CD4-positive, alpha-beta T cell (primary cell): ENCODE measurements at regions not wholly inside any gene's neighbourhood (a gene's known extent, or its start where the extent isn't known, plus 50 kb on each side); places are given as distances from the start of the nearest gene placed in this dataset.

Experiments used
- ATAC-seq: fragments of 200-7000 bp; cut with Tn5 transposase; one replicate; pipeline ENCODE4 v1.10.0; 2022; ENCODE audit warnings: mild to moderate bottlenecking; ENCODE audit not compliant: poor library complexity
- CTCF ChIA-PET: fragments of 350-600 bp; sonication (Branson Sonifier 250); formaldehyde crosslinking; loops from one replicate; lab custom pipeline; 2021; ENCODE audit warnings: antibody characterized with exemption, inconsistent platforms; lab: Charles Lee
- POLR2A ChIA-PET: fragments of 350-600 bp; sonication (Branson Sonifier 250); formaldehyde crosslinking; loops from one replicate; lab custom pipeline; 2021; ENCODE audit warnings: antibody characterized with exemption, inconsistent platforms; lab: Charles Lee
- DNase-seq, 14 experiments: peaks; one replicate each; pipeline ENCODE4 v3.0.0-alpha.2; 2013 to 2020; ENCODE audit warnings: mixed read lengths in 2 of 14
- H3K27ac ChIP-seq, 2 donors: one replicate each; pipeline versions ENCODE4 v1.5.1 to v1.7.0; 2013; ENCODE audit warnings: low read length in 2 of 2, low read depth in 1 of 2, mild to moderate bottlenecking in 1 of 2
- H3K27me3 ChIP-seq, 2 experiments: 1 replicate in 1 of 2; 2 replicates in 1 of 2; pipeline versions ENCODE4 v1.6.1 to v1.7.0; 2013; ENCODE audit warnings: low read length in 2 of 2, control low read depth in 1 of 2, mild to moderate bottlenecking in 1 of 2, moderate library complexity in 1 of 2; ENCODE audit not compliant: insufficient read depth in 2 of 2, control insufficient read depth in 1 of 2
- H3K36me3 ChIP-seq: one replicate; pipeline ENCODE4 v1.6.1; 2013; ENCODE audit warnings: low read length, control low read depth; ENCODE audit not compliant: insufficient read depth
- H3K4me1 ChIP-seq: one replicate; pipeline ENCODE4 v1.6.1; 2013; ENCODE audit warnings: low read length, control low read depth; ENCODE audit not compliant: insufficient read depth
- H3K4me3 ChIP-seq: one replicate; pipeline ENCODE4 v1.5.1; 2013; ENCODE audit warnings: mild to moderate bottlenecking, low read length, moderate library complexity
- H3K9me3 ChIP-seq, 2 experiments: 1 replicate in 1 of 2; 2 replicates in 1 of 2; pipeline versions ENCODE4 v1.6.1 to v1.7.0; 2013; ENCODE audit warnings: low read length in 2 of 2, mild to moderate bottlenecking in 2 of 2, control low read depth in 1 of 2, moderate library complexity in 1 of 2; ENCODE audit not compliant: control insufficient read depth in 1 of 2, insufficient read depth in 1 of 2
- H3K27ac Mint-ChIP-seq: one replicate; pipeline ENCODE4 v1.8.0; 2020; ENCODE audit warnings: mixed read lengths
- H3K27me3 Mint-ChIP-seq: one replicate; pipeline ENCODE4 v1.8.0; 2021; ENCODE audit warnings: mixed read lengths
- H3K36me3 Mint-ChIP-seq: one replicate; pipeline ENCODE4 v1.8.0; 2021; ENCODE audit warnings: low read depth, mixed read lengths
- H3K4me1 Mint-ChIP-seq: one replicate; pipeline ENCODE4 v1.8.0; 2021; ENCODE audit warnings: low read depth, mixed read lengths
- H3K4me3 Mint-ChIP-seq: one replicate; pipeline ENCODE4 v1.8.0; 2020; ENCODE audit warnings: mild to moderate bottlenecking, mixed read lengths
- H3K9me3 Mint-ChIP-seq: one replicate; pipeline ENCODE4 v1.8.0; 2020; ENCODE audit warnings: mixed read lengths
- CTCF ChIP-seq: fragments of 200-600 bp; IDR thresholded peaks from one replicate; pipeline ENCODE4 v1.8.0; 2022; ENCODE audit warnings: antibody characterized with exemption, mild to moderate bottlenecking
- intact Hi-C, 2 experiments: fragments of 100-400 bp; cut with DNase I in 1 of 2; cut with micrococcal nuclease in 1 of 2; formaldehyde crosslinking; loops; one replicate each; pipeline versions ENCODE4 v1.15.1 to v1.9.0; 2023 to 2025; cut with DNase I, micrococcal nuclease

GRCh38 chr5:143506836-143507552 is 103.5 kb upstream of the NR3C1 start:
- no peaks in the 10 kb centered on the region for H3K4me1 Mint-ChIP-seq
- ChIA-PET POLR2A (no interaction called here), CTCF (no interaction called here)
- DNase-seq (no peak), ATAC-seq (no peak)
- no peaks in the 10 kb centered on the region for H3K9me3 ChIP-seq
- H3K9me3 Mint-ChIP-seq: peaks cover 4% of the 10 kb centered on the region
- intact Hi-C loops: no loop called here
- H3K27ac ChIP-seq: no peak overlapping the region
- no peaks in the 10 kb centered on the region for H3K36me3 ChIP-seq
- no peak overlapping the region for H3K4me3 ChIP-seq
- H3K36me3 Mint-ChIP-seq: no peaks in the 10 kb centered on the region
- no peak for TF ChIP-seq CTCF
- no peaks in the 10 kb centered on the region for H3K27me3 Mint-ChIP-seq
- H3K27ac Mint-ChIP-seq: no peak overlapping the region
- no peak overlapping the region for H3K4me3 Mint-ChIP-seq
- no peaks in the 10 kb centered on the region for H3K27me3 ChIP-seq
- H3K4me1 ChIP-seq: no peaks in the 10 kb centered on the region

DNA sequence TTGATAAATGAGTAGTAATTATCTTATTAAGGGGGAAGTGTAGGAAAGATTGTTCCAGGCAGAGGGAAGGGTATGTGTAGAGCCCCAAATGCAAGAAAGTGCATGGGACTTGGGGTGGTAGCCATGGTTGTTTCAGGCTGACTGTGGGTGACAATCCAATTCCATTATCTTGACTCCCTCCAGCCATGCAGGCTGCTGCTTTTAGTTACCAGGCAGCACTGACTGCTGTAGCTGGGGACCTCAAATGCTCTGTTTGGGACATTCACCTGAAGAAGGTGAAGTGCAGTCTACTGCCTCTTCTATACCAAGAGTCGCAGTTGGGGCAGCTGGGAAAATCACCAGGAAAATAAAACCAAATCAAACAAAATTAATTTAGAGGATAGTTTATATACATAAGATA is 102.4 kb upstream of the NR3C1 start:
- no peaks in the 10 kb centered on the region for H3K4me1 Mint-ChIP-seq
- no peaks in the 10 kb centered on the region for H3K27me3 Mint-ChIP-seq
- POLR2A ChIA-PET: no interaction called here

DNA sequence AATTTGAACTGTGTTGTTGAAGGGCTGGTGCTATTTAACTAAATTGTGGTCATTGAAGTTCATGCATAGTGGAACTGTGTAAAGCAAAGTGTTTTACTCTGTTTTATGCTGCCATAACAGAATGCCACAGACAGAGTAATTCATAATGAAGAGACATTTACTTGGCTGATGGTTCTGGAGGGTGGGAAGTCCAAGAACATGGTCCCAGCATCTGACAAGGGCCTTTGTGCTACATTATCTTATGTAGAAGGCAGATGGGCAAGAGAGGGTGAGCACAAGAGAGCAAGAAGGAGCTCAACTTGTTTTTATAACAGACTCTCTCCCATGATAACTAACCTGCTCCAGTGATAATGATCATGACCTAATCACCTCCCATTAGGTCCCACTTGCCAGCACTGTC is 101.9 kb upstream of the NR3C1 start:
- Mint-ChIP-seq H3K27me3 (no peaks in the 10 kb centered on the region), H3K4me1 (no peaks in the 10 kb centered on the region), H3K36me3 (no peaks in the 10 kb centered on the region), H3K27ac (no peak overlapping the region), H3K9me3 (peaks cover 4% of the 10 kb centered on the region), H3K4me3 (no peak overlapping the region)
- no peaks in the 10 kb centered on the region for H3K36me3 ChIP-seq
- DNase-seq: no peak
- no peak for TF ChIP-seq CTCF
- H3K4me3 ChIP-seq: no peak overlapping the region
- POLR2A ChIA-PET: no interaction called here
- H3K27me3 ChIP-seq: no peaks in the 10 kb centered on the region
- no peaks in the 10 kb centered on the region for H3K9me3 ChIP-seq
- intact Hi-C loops: no loop called here
- no peak for ATAC-seq
- H3K27ac ChIP-seq: no peak overlapping the region
- H3K4me1 ChIP-seq: no peaks in the 10 kb centered on the region
- CTCF ChIA-PET: no interaction called here

More for the DNA sequence above, 102.4 kb upstream of the NR3C1 start:
- no peak overlapping the region for H3K4me3 Mint-ChIP-seq
- Histone ChIP-seq H3K4me3 (no peak overlapping the region), H3K27me3 (no peaks in the 10 kb centered on the region), H3K36me3 (no peaks in the 10 kb centered on the region), H3K27ac (no peak overlapping the region), H3K4me1 (no peaks in the 10 kb centered on the region), H3K9me3 (no peaks in the 10 kb centered on the region)
- no peak for TF ChIP-seq CTCF
- H3K9me3 Mint-ChIP-seq: peaks cover 4% of the 10 kb centered on the region
- no peak for ATAC-seq
- DNase-seq: no peak
- no peak overlapping the region for H3K27ac Mint-ChIP-seq
- CTCF ChIA-PET: no interaction called here
- H3K36me3 Mint-ChIP-seq: no peaks in the 10 kb centered on the region
- intact Hi-C loops: no loop called here
